ENCODE measurements at regions not wholly inside any gene's neighbourhood (a gene's known extent, or its start where the extent isn't known, plus 50 kb on each side); places are given as distances from the start of the nearest gene placed in this dataset.

DNA sequence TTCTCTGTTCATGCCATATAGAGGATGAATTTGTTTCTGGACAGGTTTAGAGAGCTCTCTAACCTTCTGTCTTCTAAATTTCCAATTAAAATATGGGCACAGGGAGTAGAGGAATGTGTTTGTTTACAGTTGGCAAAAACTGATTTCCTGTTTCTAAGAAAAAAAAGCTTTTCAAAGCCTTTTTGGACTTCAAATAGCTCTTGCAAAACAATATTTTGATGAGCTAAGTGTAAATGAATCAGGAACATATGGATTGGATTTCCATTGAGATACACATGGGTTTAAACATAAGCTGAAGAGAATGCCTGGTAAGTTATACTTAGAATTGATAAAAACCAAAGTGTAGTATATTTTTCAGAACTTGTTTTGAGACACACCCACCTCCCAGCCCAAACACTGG is 677.5 kb downstream of the NYAP2 start:
- TF ChIP-seq POLR2AphosphoS5 (IDR thresholded peaks at IDR 0.05; ENCODE audit: low read depth, low read length) (no peak), CTCF (IDR thresholded peaks at IDR 0.05) (no peak)

Measured in Panc1 (cell line).